Suppressor macrophage treated with lipopolysaccharide for 4 hours (primary cell): ENCODE measurements at regions not wholly inside any gene's neighbourhood (a gene's known extent, or its start where the extent isn't known, plus 50 kb on each side); places are given as distances from the start of the nearest gene placed in this dataset.
A peak's percentile ranks its signal among the peaks of the same experiment; 100 is the strongest.
"Not testable (repeated sequence)": the region's sequence is repeated elsewhere in the genome, so short reads cannot be mapped to it uniquely, and the experiment has no call there.

Source experiments
- DNase-seq: peaks from one replicate; pipeline ENCODE4 v3.0.0-alpha.2; 2020

GRCh38 chr3:72660270-72661114 is 187.8 kb downstream of the SHQ1 start:
- peak; percentile 35 for DNase-seq

DNA sequence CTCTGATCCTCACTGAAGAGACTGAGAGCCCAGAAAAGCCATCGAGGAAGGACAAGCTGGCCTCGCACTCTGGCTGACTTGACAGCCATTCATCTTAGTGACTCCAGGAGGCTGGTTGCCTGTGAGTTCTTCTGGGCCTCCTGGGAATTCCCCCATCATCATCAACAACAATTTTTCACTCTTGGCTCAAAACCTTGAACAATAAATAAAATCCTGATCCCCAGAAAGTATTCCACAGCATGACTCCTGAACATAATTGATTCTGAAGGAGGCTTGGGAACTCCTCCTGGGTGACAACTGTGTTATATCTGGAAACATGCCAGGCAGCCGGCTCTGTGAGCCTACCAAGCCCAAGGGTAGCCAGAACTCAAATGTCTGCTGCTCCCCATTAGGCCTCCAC is 188.6 kb downstream of the SHQ1 start:
- no peak for DNase-seq

DNA sequence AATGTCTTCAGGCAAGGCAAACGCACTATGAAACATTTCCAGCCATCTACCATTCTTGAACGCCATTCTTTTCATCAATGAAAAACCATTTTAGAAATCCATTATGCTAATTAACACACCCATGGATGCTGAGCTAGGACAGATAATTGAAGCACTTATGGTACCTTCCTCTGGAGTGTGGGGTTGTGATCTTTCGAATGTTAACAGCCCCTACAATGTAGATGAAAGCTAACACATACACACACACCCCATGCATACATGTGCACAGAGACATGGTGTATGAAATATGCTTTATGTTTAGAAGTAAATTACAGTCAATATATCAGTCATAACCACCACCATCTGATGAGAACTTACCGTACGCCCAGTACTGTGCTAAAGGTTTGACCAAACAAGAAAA is 189.1 kb downstream of the SHQ1 start:
- no peak for DNase-seq

GRCh38 chr3:72658466-72659100 is 189.7 kb downstream of the SHQ1 start:
- no peak for DNase-seq

GRCh38 chr3:72657666-72658065 is 190.6 kb downstream of the SHQ1 start:
- no peak for DNase-seq

DNA sequence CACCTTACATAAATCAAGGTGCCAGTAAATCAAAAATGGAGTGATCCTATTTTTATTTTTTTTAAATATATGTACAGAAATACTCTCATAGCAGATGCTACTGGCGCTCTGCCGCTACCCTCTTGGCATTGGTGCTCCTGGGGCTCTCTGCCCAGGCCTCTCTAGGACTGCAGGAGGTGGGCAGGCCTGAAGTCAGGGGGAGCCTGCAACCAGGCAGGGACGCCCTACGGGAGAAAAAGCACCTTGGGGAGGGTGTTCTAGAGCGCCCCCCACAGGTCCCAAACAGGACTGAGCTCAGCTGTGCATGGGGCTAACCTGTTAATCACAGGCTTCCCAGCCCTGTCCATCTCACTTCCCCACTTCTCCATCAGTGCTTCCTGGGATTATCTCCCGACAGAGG is 192.5 kb downstream of the SHQ1 start:
- DNase-seq, result no peak

- DNase-seq, result no peak
These were observed 193.1 kb downstream of the SHQ1 start for GRCh38 chr3:72655131-72655551.

- DNase-seq, result peak; percentile 13
These were observed 195.8 kb downstream of the SHQ1 start for GRCh38 chr3:72652395-72652794.

DNA sequence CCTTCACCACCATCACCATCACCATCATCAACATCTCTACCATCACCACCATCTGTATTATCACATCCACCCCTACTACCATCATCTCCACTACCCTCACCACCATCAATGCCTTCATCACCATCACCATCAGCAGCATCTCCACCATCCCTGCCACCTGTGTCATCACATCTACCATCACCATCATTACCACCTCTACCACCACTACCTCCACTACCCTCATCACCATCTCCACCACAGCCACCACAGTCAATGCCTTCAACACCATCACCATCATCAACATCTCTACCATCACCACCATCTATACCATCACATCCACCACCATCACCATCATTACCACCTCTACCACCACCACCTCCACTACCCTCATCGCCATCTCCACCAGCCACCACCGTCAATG is 196.7 kb downstream of the SHQ1 start:
- no peak for DNase-seq

GRCh38 chr3:72646263-72646662 is 202.0 kb downstream of the SHQ1 start:
- DNase-seq, result no peak

DNA sequence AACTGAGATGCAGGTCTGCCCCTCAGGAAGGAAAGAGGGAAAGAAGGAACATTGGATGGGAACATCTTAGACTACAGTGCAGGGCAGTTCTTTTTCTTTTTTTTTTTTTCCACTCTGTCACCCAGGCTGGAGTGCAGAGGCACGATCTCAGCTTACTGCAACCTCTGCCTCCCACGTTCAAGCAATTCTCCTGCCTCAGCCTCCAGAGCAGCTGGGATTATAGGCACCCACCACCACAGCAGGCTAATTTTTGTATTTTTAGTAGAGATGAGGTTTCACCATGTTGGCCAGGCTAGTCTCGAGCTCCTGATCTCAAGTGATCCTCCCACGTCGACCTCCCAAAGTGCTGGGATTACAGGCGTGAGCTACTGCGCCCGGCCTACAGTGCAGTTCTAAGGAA is 204.6 kb downstream of the SHQ1 start:
- DNase-seq, result not testable (repeated sequence)

DNA sequence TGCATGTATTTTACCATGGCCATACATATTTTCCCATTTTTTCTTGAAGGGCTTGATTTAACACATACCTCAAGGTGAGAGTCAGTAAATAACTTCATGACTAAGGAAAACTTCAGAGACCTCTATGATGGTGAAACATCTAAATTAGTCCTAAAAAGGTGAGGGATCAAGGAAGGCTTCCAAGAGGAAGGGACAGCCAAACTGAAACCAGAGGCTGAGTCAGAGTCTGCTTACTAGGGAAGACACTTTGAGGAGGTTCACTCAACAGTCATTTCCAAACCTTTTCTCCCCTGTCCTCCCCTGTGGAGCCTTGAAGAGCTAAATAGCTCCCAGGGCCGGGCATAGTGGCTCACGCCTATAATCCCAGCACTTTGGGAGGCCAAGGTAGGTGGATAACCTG is 206.6 kb downstream of the SHQ1 start:
- peak; percentile 42 for DNase-seq

DNA sequence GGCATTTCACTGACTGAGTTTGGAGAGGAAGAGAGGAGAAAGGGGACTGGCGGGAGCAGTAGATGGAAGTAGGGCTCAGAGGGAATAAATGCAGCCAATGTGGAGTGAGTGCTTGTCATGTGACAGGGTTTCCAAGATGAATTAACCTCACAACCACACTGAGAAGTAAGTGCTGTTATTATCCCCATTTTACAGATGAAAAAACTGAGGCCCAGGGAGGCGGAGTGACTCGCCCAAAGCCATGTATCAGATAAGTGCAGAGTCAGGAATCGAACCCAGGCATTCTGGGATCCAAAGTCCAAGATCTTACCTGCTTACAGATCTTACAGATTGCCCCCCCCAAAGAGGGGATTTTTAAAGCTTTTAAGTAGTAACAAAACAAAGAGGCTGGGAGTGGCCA is 207.2 kb downstream of the SHQ1 start:
- DNase-seq, result no peak

GRCh38 chr3:72636969-72637597 is 211.2 kb downstream of the SHQ1 start:
- peak; percentile 43 for DNase-seq

DNA sequence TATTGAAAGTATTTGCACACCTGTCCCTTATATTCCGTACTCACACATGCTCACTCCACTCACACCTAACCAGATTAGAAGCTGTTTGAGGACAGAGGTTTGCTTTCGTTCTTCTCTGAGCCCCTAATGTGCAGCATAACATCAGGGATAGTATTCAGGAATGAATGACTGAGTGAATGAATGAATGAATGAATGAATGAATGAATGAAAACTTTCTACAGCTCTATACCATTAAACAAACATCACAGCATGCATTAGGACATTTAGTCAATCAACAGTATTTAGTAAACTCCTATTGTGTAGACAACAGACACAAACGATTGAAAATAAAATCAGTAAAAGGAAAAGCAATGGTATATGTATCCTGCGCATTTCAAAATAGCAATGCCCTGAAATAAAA is 212.7 kb downstream of the SHQ1 start:
- no peak for DNase-seq

GRCh38 chr3:72634128-72634527 is 214.1 kb downstream of the SHQ1 start:
- no peak for DNase-seq

GRCh38 chr3:72633534-72633933 is 214.7 kb downstream of the SHQ1 start:
- no peak for DNase-seq

- DNase-seq, result no peak
These were observed 215.1 kb downstream of the SHQ1 start for GRCh38 chr3:72633121-72633520.

DNA sequence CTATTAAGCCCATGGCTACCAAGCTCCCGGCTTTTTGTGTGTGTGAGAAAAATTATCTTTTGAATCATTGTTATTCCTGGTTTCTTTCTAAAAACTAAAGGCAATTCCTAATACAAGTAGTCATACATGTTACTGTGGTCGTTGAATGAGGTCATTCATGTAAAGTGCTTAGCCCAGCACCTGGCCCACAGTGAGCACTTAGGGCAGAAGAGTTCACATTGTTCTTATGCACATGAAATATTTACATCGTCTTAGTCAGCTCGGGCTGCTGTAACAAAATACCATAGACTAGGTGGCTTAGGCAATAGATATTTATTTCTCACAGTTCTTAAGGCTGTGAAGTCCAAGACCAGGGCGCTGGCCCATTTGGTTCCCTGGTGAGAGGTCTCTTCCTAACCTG is 216.1 kb downstream of the SHQ1 start:
- no peak for DNase-seq

DNA sequence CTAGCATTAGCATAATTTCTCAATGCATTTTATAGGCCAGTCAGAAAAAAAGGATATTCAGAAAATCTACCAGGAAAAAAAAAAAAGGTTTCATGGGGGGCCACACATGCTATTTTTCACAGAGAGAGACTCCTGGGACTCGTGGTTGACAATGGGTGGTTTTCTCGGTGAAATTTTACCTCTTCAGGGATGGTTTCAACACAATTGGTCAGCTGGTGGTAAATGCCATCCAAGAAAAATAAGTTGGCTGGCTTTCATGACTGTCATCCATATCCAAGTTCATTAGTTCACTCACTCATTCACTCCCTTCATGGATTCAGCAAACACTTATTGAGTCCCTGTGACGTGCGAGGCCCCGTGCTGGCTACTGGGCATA is 217.3 kb downstream of the SHQ1 start:
- DNase-seq, result no peak

DNA sequence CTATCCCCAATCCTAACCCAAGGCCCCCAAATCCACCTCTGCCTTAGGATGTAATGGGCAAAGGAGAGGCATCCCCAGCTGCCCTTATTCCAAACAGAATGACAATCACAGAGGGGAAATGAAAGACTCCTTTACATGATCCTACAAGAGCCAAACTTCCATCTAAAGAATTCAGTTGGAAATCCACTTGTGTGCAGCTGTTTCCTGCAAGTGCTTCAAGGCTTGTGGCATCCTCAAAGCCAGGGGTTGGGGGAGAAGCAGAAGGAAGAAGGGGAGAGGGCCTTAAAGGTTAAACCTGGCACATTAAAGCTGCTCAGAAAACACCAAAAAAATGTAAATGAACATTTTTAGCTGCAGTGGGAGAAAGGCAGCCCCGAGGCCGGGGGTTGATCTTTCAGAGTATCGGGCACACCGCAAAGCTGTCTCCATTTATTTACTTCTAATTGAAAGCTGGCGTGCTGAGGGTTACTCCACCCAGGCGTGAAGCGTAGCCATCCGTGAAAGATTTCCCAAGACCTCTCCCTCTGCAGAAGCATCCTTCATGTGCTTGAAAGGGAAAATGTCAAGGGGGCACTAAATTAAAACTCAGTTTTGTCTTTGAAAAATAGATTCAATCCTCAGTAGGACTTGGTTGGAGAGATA is 217.8 kb downstream of the SHQ1 start:
- no peak for DNase-seq

GRCh38 chr3:72629191-72629631 is 219.0 kb downstream of the SHQ1 start:
- peak; percentile 67 for DNase-seq

GRCh38 chr3:72628065-72628464 is 220.2 kb downstream of the SHQ1 start:
- DNase-seq, result no peak

- no peak for DNase-seq
These were observed 221.0 kb downstream of the SHQ1 start for GRCh38 chr3:72627271-72627670.
